ENCODE measurements at regions not wholly inside any gene's neighbourhood (a gene's known extent, or its start where the extent isn't known, plus 50 kb on each side); places are given as distances from the start of the nearest gene placed in this dataset.

DNA sequence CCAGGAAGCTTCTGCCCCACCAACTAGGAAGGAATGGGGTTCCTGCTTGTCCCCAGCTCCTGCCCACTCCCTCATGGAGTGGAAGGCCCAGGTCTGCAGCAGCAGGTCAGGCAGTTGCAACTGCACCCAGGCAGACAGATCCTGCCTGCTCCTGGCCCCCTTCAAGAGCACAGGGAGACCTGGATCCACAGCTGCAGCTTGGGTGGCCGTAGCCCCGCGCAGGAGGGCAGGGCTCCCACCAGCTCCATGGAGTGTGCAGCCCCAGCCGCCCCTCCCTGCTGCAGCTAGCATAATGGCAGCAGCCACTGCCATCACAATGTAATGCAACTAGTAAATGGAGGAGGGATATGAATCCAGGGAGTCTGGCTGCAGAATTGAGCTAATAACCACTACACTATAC, 187.5 kb upstream of the PLET1 start:
- DNase-seq (ENCODE audit: low read depth), result no peak
- H3K4me3 ChIP-seq (ENCODE audit: control insufficient read depth, low read depth, low read length), result no peak overlapping the region
- TF ChIP-seq, protein P1, sequence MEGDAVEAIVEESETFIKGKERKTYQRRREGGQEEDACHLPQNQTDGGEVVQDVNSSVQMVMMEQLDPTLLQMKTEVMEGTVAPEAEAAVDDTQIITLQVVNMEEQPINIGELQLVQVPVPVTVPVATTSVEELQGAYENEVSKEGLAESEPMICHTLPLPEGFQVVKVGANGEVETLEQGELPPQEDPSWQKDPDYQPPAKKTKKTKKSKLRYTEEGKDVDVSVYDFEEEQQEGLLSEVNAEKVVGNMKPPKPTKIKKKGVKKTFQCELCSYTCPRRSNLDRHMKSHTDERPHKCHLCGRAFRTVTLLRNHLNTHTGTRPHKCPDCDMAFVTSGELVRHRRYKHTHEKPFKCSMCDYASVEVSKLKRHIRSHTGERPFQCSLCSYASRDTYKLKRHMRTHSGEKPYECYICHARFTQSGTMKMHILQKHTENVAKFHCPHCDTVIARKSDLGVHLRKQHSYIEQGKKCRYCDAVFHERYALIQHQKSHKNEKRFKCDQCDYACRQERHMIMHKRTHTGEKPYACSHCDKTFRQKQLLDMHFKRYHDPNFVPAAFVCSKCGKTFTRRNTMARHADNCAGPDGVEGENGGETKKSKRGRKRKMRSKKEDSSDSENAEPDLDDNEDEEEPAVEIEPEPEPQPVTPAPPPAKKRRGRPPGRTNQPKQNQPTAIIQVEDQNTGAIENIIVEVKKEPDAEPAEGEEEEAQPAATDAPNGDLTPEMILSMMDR (IDR thresholded peaks at IDR 0.05; ENCODE audit: control insufficient read depth, insufficient read depth, low read depth, low read length, missing control alignments), result no peak

DNA sequence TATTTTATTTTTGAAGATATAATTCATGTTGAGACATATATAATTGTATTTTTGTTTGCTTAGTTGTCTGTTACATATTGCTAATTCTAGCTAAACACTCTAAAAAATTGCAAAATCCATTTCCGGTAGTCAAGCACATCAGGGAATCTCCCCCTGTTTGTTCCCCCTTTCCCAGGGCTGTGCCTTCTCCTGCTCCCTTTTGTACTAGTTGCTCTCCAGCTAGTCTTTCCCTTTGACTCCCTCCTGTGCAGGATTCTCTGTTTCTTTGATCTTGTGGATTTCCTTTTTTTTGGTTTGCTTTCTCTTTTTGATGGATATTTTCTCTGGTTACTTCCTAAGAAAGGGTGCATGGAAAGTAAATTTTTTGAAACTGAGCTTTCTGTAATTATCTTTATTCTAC, 188.1 kb upstream of the PLET1 start:
- DNase-seq (ENCODE audit: low read depth), result no peak
- no peak overlapping the region for H3K4me3 ChIP-seq (ENCODE audit: control insufficient read depth, low read depth, low read length)
- TF ChIP-seq, protein P1 (IDR thresholded peaks at IDR 0.05; ENCODE audit: control insufficient read depth, insufficient read depth, low read depth, low read length, missing control alignments), result no peak

DNA sequence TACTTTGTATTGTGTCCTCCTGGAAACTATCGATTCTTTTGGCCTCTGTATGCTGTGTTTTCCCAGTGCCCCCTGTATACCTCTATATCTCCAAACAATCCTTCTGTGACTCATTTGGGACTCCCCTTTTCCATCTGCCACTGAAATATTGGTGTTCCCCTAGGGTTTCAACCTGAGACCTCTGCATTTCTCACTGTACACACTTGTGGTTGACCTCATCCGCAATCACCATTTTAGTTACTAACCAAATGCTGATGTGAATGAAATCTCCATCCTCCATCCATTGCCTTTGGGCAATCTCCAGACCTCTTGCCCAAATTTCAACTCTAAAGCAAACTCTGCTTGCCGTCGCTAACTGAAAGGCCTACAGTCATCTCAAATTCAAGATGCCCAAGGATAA, 190.6 kb upstream of the PLET1 start:
- H3K4me3 ChIP-seq (ENCODE audit: control insufficient read depth, low read depth, low read length), result no peak overlapping the region
- no peak for DNase-seq (ENCODE audit: low read depth)
- TF ChIP-seq, protein P1 (IDR thresholded peaks at IDR 0.05; ENCODE audit: control insufficient read depth, insufficient read depth, low read depth, low read length, missing control alignments), result no peak

DNA sequence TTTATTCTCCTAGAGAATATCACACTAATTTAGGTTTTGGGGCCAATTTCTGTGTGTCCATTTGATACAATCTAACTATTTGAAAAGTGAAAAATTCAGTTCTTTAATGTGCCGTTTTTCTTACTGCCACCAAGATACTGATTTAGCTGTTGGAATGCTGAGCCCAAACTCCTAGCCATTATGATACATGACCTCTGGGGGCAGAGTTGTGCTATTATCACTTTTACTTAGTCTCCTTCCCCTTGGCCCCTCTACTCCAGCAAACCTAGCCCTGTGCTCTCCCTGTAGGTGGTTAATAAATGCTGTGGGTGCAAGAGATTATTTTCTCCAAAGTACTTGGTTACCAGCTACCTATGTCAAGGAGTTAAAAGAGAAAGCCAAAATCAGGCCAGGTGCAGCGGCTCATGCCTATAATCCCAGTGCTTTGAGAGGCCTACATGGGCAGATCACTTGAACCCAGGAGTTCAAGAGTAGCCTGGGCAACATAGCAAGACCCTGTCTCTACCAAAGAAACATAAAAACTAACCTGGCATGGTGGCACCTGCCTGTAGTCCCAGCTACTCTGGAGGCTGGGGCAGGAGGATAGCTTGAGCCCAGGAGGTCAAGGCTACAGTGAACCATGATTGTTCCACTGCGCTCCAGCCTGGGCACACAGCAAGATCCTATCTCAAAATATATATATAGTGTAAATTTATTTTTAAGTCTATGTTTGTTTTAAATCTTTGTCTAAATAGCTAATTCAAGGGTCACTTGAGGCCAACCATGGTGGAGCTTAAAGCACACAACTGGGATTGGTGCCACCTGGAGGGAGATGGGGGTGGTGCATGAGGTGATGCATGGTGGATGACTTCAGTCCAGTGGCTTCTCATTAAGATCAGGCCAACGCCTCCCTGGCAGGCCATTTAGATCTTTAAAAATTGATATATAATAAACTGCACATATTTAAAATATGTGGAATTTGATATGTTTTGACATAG, 193.2 kb upstream of the PLET1 start:
- TF ChIP-seq, protein P1 (IDR thresholded peaks at IDR 0.05; ENCODE audit: control insufficient read depth, insufficient read depth, low read depth, low read length, missing control alignments), result peak; percentile 49
- no peak overlapping the region for H3K4me3 ChIP-seq (ENCODE audit: control insufficient read depth, low read depth, low read length)
- DNase-seq (ENCODE audit: low read depth), result no peak

DNA sequence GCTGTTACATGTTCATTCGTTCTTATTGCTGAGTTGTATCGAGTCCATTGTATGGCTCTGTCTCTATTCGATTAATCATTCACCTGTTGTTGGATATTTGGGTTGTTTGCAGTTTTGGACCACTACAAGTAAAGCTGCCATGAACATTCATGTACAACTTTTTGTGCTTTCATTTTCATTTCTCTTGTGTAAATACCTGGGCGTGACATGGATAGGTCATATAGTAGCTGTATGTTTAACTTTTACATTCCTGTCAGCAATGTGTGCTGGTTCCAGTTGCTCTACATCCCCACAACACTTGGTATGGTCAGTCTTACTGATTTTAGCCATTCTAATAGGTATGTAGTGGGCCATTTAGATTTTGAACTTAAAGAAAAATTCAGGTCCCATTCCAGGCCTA, 194.2 kb upstream of the PLET1 start:
- TF ChIP-seq, protein P1 (IDR thresholded peaks at IDR 0.05; ENCODE audit: control insufficient read depth, insufficient read depth, low read depth, low read length, missing control alignments), result no peak
- DNase-seq (ENCODE audit: low read depth), result no peak

DNA sequence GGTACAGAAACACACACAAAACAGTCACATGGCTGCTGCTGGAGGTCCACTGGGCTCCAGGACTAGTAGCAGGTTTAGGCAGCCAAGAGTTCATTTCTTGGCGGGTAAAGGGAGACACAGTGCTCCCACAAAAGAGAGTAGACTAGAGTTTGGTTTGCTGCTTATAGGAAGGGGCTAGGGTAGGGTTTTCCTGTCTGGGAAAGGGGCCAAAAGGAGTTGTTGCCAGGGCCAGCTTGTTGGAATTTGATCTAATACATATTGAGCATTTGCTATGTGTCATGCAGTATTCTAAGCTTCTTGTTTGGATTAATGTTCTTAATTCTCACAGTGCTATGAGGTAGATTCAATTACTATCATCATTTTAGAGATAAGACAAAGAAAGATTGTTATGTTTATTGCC, 195.1 kb upstream of the PLET1 start:
- no peak for DNase-seq (ENCODE audit: low read depth)
- no peak overlapping the region for H3K4me3 ChIP-seq (ENCODE audit: control insufficient read depth, low read depth, low read length)
- TF ChIP-seq, protein P1 (IDR thresholded peaks at IDR 0.05; ENCODE audit: control insufficient read depth, insufficient read depth, low read depth, low read length, missing control alignments), result no peak

More for the DNA sequence above, 194.2 kb upstream of the PLET1 start:
- H3K4me3 ChIP-seq (ENCODE audit: control insufficient read depth, low read depth, low read length), result no peak overlapping the region
